ENCODE measurements at regions not wholly inside any gene's neighbourhood (a gene's known extent, or its start where the extent isn't known, plus 50 kb on each side); places are given as distances from the start of the nearest gene placed in this dataset.

GRCh38 chr9:108054131-108054630 is 564.6 kb upstream of the KLF4 start:
- Histone ChIP-seq H3K36me3 (ENCODE audit: low read depth, low read length) (no peaks in the 10 kb centered on the region), H4K20me1 (ENCODE audit: low read length) (no peaks in the 10 kb centered on the region), H3K27ac (ENCODE audit: low read length) (no peak overlapping the region), H2AFZ (ENCODE audit: low read length) (no peak overlapping the region), H3F3A (ENCODE audit: low read length, unreplicated experiment) (peaks cover 8% of the 10 kb centered on the region), H3K4me2 (ENCODE audit: low read length) (no peak overlapping the region), H3K27me3 (ENCODE audit: low read length) (no peaks in the 10 kb centered on the region), H3K4me1 (ENCODE audit: insufficient read depth, low read length) (peaks cover 51% of the 10 kb centered on the region), H3K4me3 (ENCODE audit: low read length) (no peak overlapping the region), H3K9ac (ENCODE audit: low read length) (no peak overlapping the region), H3K9me2 (replicated peaks; ENCODE audit: low read length) (no peaks in the 10 kb centered on the region), H3K9me3 (ENCODE audit: low read length) (no peaks in the 10 kb centered on the region), H3K79me2 (ENCODE audit: low read length) (no peaks in the 10 kb centered on the region)
- intact Hi-C loops (cut with micrococcal nuclease): no loop called here
- DNase-seq: no peak
- ChIA-PET POLR2A (ENCODE audit: unreplicated experiment) (interaction anchor here (0.6 kb wide), 1 partner anchor 1952 kb away, joined by 5 read pairs; no protein-coding TSS in a partner anchor), CTCF (no interaction called here)
- BruUV-seq (replicated peaks): no TSS peak
- TF ChIP-seq EZH2 (IDR thresholded peaks at IDR 0.05; ENCODE audit: low read length, unreplicated experiment) (no peak), EZH2phosphoT487 (IDR thresholded peaks at IDR 0.05; ENCODE audit: borderline replicate concordance, low read length) (no peak)
- TF ChIP-seq, protein P1, sequence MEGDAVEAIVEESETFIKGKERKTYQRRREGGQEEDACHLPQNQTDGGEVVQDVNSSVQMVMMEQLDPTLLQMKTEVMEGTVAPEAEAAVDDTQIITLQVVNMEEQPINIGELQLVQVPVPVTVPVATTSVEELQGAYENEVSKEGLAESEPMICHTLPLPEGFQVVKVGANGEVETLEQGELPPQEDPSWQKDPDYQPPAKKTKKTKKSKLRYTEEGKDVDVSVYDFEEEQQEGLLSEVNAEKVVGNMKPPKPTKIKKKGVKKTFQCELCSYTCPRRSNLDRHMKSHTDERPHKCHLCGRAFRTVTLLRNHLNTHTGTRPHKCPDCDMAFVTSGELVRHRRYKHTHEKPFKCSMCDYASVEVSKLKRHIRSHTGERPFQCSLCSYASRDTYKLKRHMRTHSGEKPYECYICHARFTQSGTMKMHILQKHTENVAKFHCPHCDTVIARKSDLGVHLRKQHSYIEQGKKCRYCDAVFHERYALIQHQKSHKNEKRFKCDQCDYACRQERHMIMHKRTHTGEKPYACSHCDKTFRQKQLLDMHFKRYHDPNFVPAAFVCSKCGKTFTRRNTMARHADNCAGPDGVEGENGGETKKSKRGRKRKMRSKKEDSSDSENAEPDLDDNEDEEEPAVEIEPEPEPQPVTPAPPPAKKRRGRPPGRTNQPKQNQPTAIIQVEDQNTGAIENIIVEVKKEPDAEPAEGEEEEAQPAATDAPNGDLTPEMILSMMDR (conservative IDR thresholded peaks at IDR 0.05; ENCODE audit: low read depth, low read length): no peak
- ATAC-seq: no peak

DNA sequence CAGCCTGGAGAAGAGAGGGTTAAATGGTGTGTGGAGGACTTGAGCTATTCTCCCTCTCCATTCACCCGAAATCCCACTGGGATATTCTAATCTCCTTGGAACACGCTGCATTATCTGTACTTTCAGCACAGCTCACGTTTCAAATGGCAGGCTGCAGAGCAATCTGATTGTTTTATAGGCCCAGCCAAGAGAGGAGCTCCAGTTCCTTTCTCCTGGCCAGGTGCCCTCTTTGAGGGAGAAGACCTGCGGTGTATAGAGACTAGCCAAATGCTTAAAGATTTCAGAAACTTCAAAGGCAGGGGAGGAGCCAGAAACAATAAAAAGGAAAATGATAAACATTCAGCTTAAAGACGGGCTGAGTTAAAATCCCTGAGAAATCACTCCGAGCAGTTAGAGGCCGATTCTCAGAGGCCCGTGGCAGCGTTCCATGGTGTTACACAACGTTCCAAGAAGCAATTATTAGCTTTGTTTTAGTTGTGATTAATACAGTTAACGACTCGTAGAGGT is 564.0 kb upstream of the KLF4 start:
- no peaks in the 10 kb centered on the region for H3K79me2 ChIP-seq (ENCODE audit: low read length)
- ChIA-PET POLR2A (ENCODE audit: unreplicated experiment) (no interaction called here), CTCF (no interaction called here)
- BruUV-seq (replicated peaks): no TSS peak
- no peak overlapping the region for H2AFZ ChIP-seq (ENCODE audit: low read length)
- peaks cover 8% of the 10 kb centered on the region for H3F3A ChIP-seq (ENCODE audit: low read length, unreplicated experiment)
- H3K9ac ChIP-seq (ENCODE audit: low read length): no peak overlapping the region
- H3K4me1 ChIP-seq (ENCODE audit: insufficient read depth, low read length): peaks cover 53% of the 10 kb centered on the region
- H3K9me3 ChIP-seq (ENCODE audit: low read length): no peaks in the 10 kb centered on the region
- no peaks in the 10 kb centered on the region for H3K9me2 ChIP-seq (replicated peaks; ENCODE audit: low read length)
- no peak overlapping the region for H3K4me3 ChIP-seq (ENCODE audit: low read length)
- TF ChIP-seq EZH2phosphoT487 (IDR thresholded peaks at IDR 0.05; ENCODE audit: borderline replicate concordance, low read length) (no peak), EZH2 (IDR thresholded peaks at IDR 0.05; ENCODE audit: low read length, unreplicated experiment) (no peak)
- TF ChIP-seq, protein P1 (conservative IDR thresholded peaks at IDR 0.05; ENCODE audit: low read depth, low read length): no peak
- ATAC-seq (no peak), DNase-seq (no peak)
- H4K20me1 ChIP-seq (ENCODE audit: low read length): no peaks in the 10 kb centered on the region
- no peak overlapping the region for H3K4me2 ChIP-seq (ENCODE audit: low read length)
- no peak overlapping the region for H3K27ac ChIP-seq (ENCODE audit: low read length)
- no peaks in the 10 kb centered on the region for H3K36me3 ChIP-seq (ENCODE audit: low read depth, low read length)
- intact Hi-C loops (cut with micrococcal nuclease): no loop called here
- no peaks in the 10 kb centered on the region for H3K27me3 ChIP-seq (ENCODE audit: low read length)

- Histone ChIP-seq H2AFZ (ENCODE audit: low read length) (no peak overlapping the region), H3K79me2 (ENCODE audit: low read length) (no peaks in the 10 kb centered on the region), H3K9ac (ENCODE audit: low read length) (no peak overlapping the region), H3K27ac (ENCODE audit: low read length) (no peak overlapping the region), H3K9me2 (replicated peaks; ENCODE audit: low read length) (no peaks in the 10 kb centered on the region), H3K4me1 (ENCODE audit: insufficient read depth, low read length) (peaks cover 48% of the 10 kb centered on the region), H3F3A (ENCODE audit: low read length, unreplicated experiment) (peaks cover 8% of the 10 kb centered on the region), H3K4me2 (ENCODE audit: low read length) (no peak overlapping the region), H3K36me3 (ENCODE audit: low read depth, low read length) (no peaks in the 10 kb centered on the region), H3K27me3 (ENCODE audit: low read length) (no peaks in the 10 kb centered on the region), H4K20me1 (ENCODE audit: low read length) (no peaks in the 10 kb centered on the region), H3K4me3 (ENCODE audit: low read length) (no peak overlapping the region), H3K9me3 (ENCODE audit: low read length) (no peaks in the 10 kb centered on the region)
- TF ChIP-seq EZH2 (IDR thresholded peaks at IDR 0.05; ENCODE audit: low read length, unreplicated experiment): no peak
- TF ChIP-seq, protein P1 (conservative IDR thresholded peaks at IDR 0.05; ENCODE audit: low read depth, low read length): no peak
- TF ChIP-seq EZH2phosphoT487 (IDR thresholded peaks at IDR 0.05; ENCODE audit: borderline replicate concordance, low read length): no peak
- CTCF ChIA-PET: no interaction called here
- intact Hi-C loops (cut with micrococcal nuclease): no loop called here
- ATAC-seq: no peak
- no TSS peak for BruUV-seq (replicated peaks)
- POLR2A ChIA-PET (ENCODE audit: unreplicated experiment): no interaction called here
- DNase-seq: no peak
These were observed 563.0 kb upstream of the KLF4 start for GRCh38 chr9:108052431-108053080.
